K562 (cell line): ENCODE measurements at regions not wholly inside any gene's neighbourhood (a gene's known extent, or its start where the extent isn't known, plus 50 kb on each side); places are given as distances from the start of the nearest gene placed in this dataset.

Experiments used
- ATAC-seq: fragments of 200-7000 bp; cut with Tn5 transposase; 3 replicates; pipeline ENCODE4 v1.9.1; 2020; ENCODE audit warnings: moderate library complexity
- BruUV-seq: library from RNA; stranded (reverse); fragments of 400-500 nt; replicated peaks from 2 replicates; lab custom pipeline; 2021; lab: Mats Ljungman, UMichigan
- CTCF ChIA-PET: fragments of 300-600 bp; formaldehyde crosslinking; extraction: SDS; loops from one replicate; lab custom pipeline; 2021; ENCODE audit warnings: low intra/inter-chr PET ratio; lab: Yijun Ruan, JAX
- POLR2A ChIA-PET: fragments of 300-600, 350-650 bp; sonication (Branson Sonifier 250); formaldehyde crosslinking; extraction: SDS; loops from one replicate; lab custom pipeline; 2021; ENCODE audit warnings: antibody characterized with exemption, inconsistent platforms; lab: Yijun Ruan, JAX
- DNase-seq, 4 experiments: peaks; one replicate each; pipeline versions ENCODE4 v3.0.0 to v3.0.0-alpha.2; 2011 to 2018; ENCODE audit warnings: low spot score in 3 of 4, mixed read lengths in 3 of 4; ENCODE audit errors: extremely low read depth in 1 of 4
- FAIRE-seq: peaks from 2 replicates; lab custom pipeline; 2011; peaks lifted over from hg19 to GRCh38; lab: Jason Lieb, UNC
- H2AFZ ChIP-seq: 2 replicates; pipeline ENCODE4 v1.6.0; 2011; ENCODE audit warnings: low read depth, low read length, control low read depth, inconsistent platforms
- H3K27ac ChIP-seq: fragments of 200-600 bp; 3 replicates; pipeline ENCODE4 v1.8.0; 2011; ENCODE audit warnings: low read depth, mild to moderate bottlenecking, control low read depth, inconsistent platforms, low read length, moderate library complexity, mixed read lengths; ENCODE audit errors: extremely low read depth
- H3K27me3 ChIP-seq, 2 experiments: fragments of 300-600 bp in 1 of 2; 2 replicates in 1 of 2; 3 replicates in 1 of 2; pipeline versions ENCODE4 v1.6.0 to v1.8.0; 2011; ENCODE audit warnings: inconsistent platforms in 2 of 2, low read length in 2 of 2, mild to moderate bottlenecking in 1 of 2, mixed read lengths in 1 of 2, moderate library complexity in 1 of 2; ENCODE audit not compliant: control insufficient read depth in 2 of 2, insufficient read depth in 2 of 2
- H3K36me3 ChIP-seq: fragments of 300-600 bp; 3 replicates; pipeline ENCODE4 v1.8.0; 2011; ENCODE audit warnings: mild to moderate bottlenecking, low read length, inconsistent platforms; ENCODE audit not compliant: control insufficient read depth, insufficient read depth
- H3K4me1 ChIP-seq, 2 experiments: fragments of 200-600 bp in 1 of 2; replicated peaks in 1 of 2; 2 replicates in 1 of 2; 3 replicates in 1 of 2; pipeline versions ENCODE4 v1.5.1 to v1.8.0; 2011; ENCODE audit warnings: inconsistent platforms in 2 of 2, low read length in 2 of 2, mild to moderate bottlenecking in 1 of 2, mixed read lengths in 1 of 2, moderate library complexity in 1 of 2; ENCODE audit not compliant: control insufficient read depth in 2 of 2, insufficient read depth in 2 of 2
- H3K4me2 ChIP-seq: 2 replicates; pipeline ENCODE4 v1.6.1; 2011; ENCODE audit warnings: low read length, control low read depth, inconsistent platforms, mixed read lengths; ENCODE audit not compliant: insufficient read depth
- H3K4me3 ChIP-seq: fragments of 200-600 bp; sonication (generic), shearing (Covaris generic); 2 replicates; pipeline ENCODE4 v1.5.1; 2016; ENCODE audit warnings: control low read depth, inconsistent platforms
- H3K79me2 ChIP-seq: fragments of 200-600 bp; 3 replicates; pipeline ENCODE4 v1.8.0; 2011; ENCODE audit warnings: low read length, inconsistent platforms; ENCODE audit not compliant: control insufficient read depth, insufficient read depth
- H3K9ac ChIP-seq, 2 experiments: 2 replicates each; pipeline versions ENCODE4 v1.6.0 to v1.6.1; 2011; ENCODE audit warnings: low read depth in 2 of 2, low read length in 2 of 2, control low read depth in 1 of 2, inconsistent platforms in 1 of 2, mild to moderate bottlenecking in 1 of 2, mixed read lengths in 1 of 2; ENCODE audit not compliant: insufficient read depth in 1 of 2
- H3K9me1 ChIP-seq: one replicate; pipeline ENCODE4 v1.6.0; 2011; ENCODE audit warnings: inconsistent platforms, mild to moderate bottlenecking, low read length, moderate library complexity; ENCODE audit not compliant: control insufficient read depth, insufficient read depth
- H3K9me3 ChIP-seq: replicated peaks from 2 replicates; pipeline ENCODE4 v1.5.1; 2011; ENCODE audit warnings: low read depth, low read length, inconsistent platforms; ENCODE audit not compliant: control insufficient read depth, insufficient read depth
- H4K20me1 ChIP-seq: replicated peaks from 2 replicates; pipeline ENCODE4 v1.6.1; 2011; ENCODE audit warnings: low read length, inconsistent platforms, mixed read lengths; ENCODE audit not compliant: control insufficient read depth, insufficient read depth
- JUNB ChIP-seq: fragments of 450-650 bp; formaldehyde crosslinking; conservative IDR thresholded peaks from 2 replicates; pipeline ENCODE4 v1.4.0; 2020; ENCODE audit warnings: mild to moderate bottlenecking
- KDM2B ChIP-seq: fragments of 250-450 bp; sonication (Bioruptor Pico); IDR thresholded peaks from 2 replicates; pipeline ENCODE4 v1.8.0; 2021; ENCODE audit warnings: mild to moderate bottlenecking, moderate library complexity
- MECOM ChIP-seq: fragments of 250-450 bp; sonication (Bioruptor Pico); IDR thresholded peaks from 2 replicates; pipeline ENCODE4 v1.8.0; 2022; ENCODE audit warnings: inconsistent platforms
- NFE2 ChIP-seq: IDR thresholded peaks from 2 replicates; pipeline ENCODE4 v1.6.1; 2014; ENCODE audit warnings: antibody characterized with exemption, low read depth
- PTRF ChIP-seq: fragments of 450-650 bp; IDR thresholded peaks from 2 replicates; pipeline ENCODE4 v1.6.1; 2016; ENCODE audit warnings: mild to moderate bottlenecking, missing genetic modification characterization, missing compliant biosample characterization
- RBFOX2 ChIP-seq: fragments of 200-400 bp; formaldehyde crosslinking; IDR thresholded peaks from 2 replicates; pipeline ENCODE4 v1.6.1; 2017; ENCODE audit warnings: low read depth, mild to moderate bottlenecking, low read length, moderate library complexity
- SOX6 ChIP-seq: fragments of 450-650 bp; IDR thresholded peaks from 2 replicates; pipeline ENCODE4 v1.6.1; 2014; ENCODE audit warnings: mild to moderate bottlenecking
- SPI1 ChIP-seq: IDR thresholded peaks from 2 replicates; pipeline ENCODE4 v1.6.1; 2011; ENCODE audit warnings: low read depth, low read length, control low read depth, borderline replicate concordance
- TAF9B ChIP-seq: fragments of 450-650 bp; IDR thresholded peaks from 2 replicates; pipeline ENCODE4 v1.6.1; 2018; ENCODE audit warnings: mild to moderate bottlenecking; ENCODE audit not compliant: partially characterized antibody
- TBP ChIP-seq: optimal IDR thresholded peaks from 2 replicates; pipeline ENCODE3; 2011; ENCODE audit warnings: low read depth, low read length, improper control_type of control experiment
- TOE1 ChIP-seq, 2 experiments: fragments of 450-650 bp in 1 of 2; sonication (generic) in 1 of 2; formaldehyde crosslinking in 1 of 2; IDR thresholded peaks; 2 replicates each; pipeline versions ENCODE4 v1.7.1 to v1.8.0; 2016 to 2022; ENCODE audit warnings: borderline replicate concordance in 2 of 2, mild to moderate bottlenecking in 2 of 2, antibody characterized with exemption in 1 of 2, inconsistent platforms in 1 of 2, low read depth in 1 of 2, missing genetic modification reagents in 1 of 2, moderate library complexity in 1 of 2
- ZKSCAN1 ChIP-seq: fragments of 150-350 bp; IDR thresholded peaks from 2 replicates; pipeline ENCODE4 v1.6.1; 2016; ENCODE audit warnings: low read depth, low read length
- ZNF253 ChIP-seq: fragments of 250-450 bp; sonication (Bioruptor Pico); conservative IDR thresholded peaks from 2 replicates; pipeline ENCODE4 v1.6.1; 2021; ENCODE audit warnings: mild to moderate bottlenecking
- ZNF280B ChIP-seq: fragments of 250-450 bp; sonication (Bioruptor Pico); IDR thresholded peaks from 2 replicates; pipeline ENCODE4 v1.5.1; 2021; ENCODE audit warnings: mild to moderate bottlenecking
- ZNF311 ChIP-seq: fragments of 250-450 bp; sonication (Bioruptor Pico); IDR thresholded peaks from 2 replicates; pipeline ENCODE4 v1.4.0; 2020; ENCODE audit warnings: mild to moderate bottlenecking, moderate library complexity
- ZNF384 ChIP-seq: IDR thresholded peaks from 2 replicates; pipeline ENCODE4 v1.6.1; 2012; ENCODE audit warnings: low read depth, low read length, improper control_type of control experiment
- ZNF41 ChIP-seq: fragments of 250-450 bp; sonication (Bioruptor Pico); conservative IDR thresholded peaks from 2 replicates; pipeline ENCODE4 v1.4.0; 2020; ENCODE audit warnings: mild to moderate bottlenecking
- WGBS: fragments of 100-300 bp; shearing (Covaris generic); methylation state at CpG from one replicate; pipeline ENCODE4 v1.1.6; 2016; ENCODE audit warnings: low coverage, mixed read lengths; ENCODE audit not compliant: insufficient coverage; ENCODE audit errors: missing lambda C conversion rate; 5-methylcytosine and 5-hydroxymethylcytosine counted together
- in situ Hi-C: fragments of 300-500 bp; cut with MboI; formaldehyde crosslinking; loops from 4 replicates; pipeline ENCODE4 v1.15.0; 2018; ENCODE audit warnings: inconsistent platforms, mixed read lengths
- intact Hi-C: fragments of 100-400 bp; cut with micrococcal nuclease; formaldehyde crosslinking; loops from 2 replicates; pipeline ENCODE4 v1.14.2; 2022
- TF ChIP-seq, protein P1 (sequence below): sonication (generic); formaldehyde crosslinking; IDR thresholded peaks from 2 replicates; pipeline ENCODE4 v1.8.1; 2023; ENCODE audit warnings: mild to moderate bottlenecking, missing genetic modification reagents

- FAIRE-seq, result peak; percentile 26
- Histone ChIP-seq H3K4me3 (no peak overlapping the region), H3K36me3 (no peaks in the 10 kb centered on the region), H3K79me2 (no peaks in the 10 kb centered on the region), H3K9me1 (no peaks in the 10 kb centered on the region), H3K27me3 (peaks cover 7 to 48% of the 10 kb centered on the region in 2 experiments; a peak in 4 of 5 replicates), H3K9me3 (no peaks in the 10 kb centered on the region), H3K4me2 (no peak overlapping the region), H3K9ac (no peak overlapping the region), H3K27ac (no peak overlapping the region), H3K4me1 (peaks cover 5 to 13% of the 10 kb centered on the region in 2 experiments; a peak in 4 of 5 replicates), H2AFZ (no peak overlapping the region), H4K20me1 (peaks cover 1% of the 10 kb centered on the region; the same call in 1 of the 2 replicates)
- ChIA-PET CTCF (interaction anchor here (0.7 kb wide), 1 partner anchor 97 kb away, joined by 3 read pairs; no protein-coding TSS in a partner anchor), POLR2A (interaction anchor here (0.6 kb wide), 1 partner anchor 36 kb away, joined by 3 read pairs; no protein-coding TSS in a partner anchor)
- no TSS peak for BruUV-seq
- peak in 1 of 4 experiments; percentile 15 for DNase-seq
- TF ChIP-seq ZNF311 (no peak), MECOM (CRISPR knock-in tag) (no peak), ZKSCAN1 (no peak), SPI1 (no peak), TBP (no peak), PTRF (tag) (no peak), RBFOX2 (no peak), SOX6 (no peak), TOE1 (IDR thresholded peaks at IDR 0.05; ENCODE audit: borderline replicate concordance) (no peak), TOE1 (CRISPR knock-in tag; IDR thresholded peaks at IDR 0.05; ENCODE audit: borderline replicate concordance, low read depth) (no peak), ZNF253 (CRISPR knock-in tag) (no peak), JUNB (CRISPR knock-in tag) (no peak), ZNF384 (peak; percentile 81), NFE2 (peak; percentile 26; the same call in 1 of the 2 replicates), TAF9B (no peak), ZNF41 (CRISPR knock-in tag) (no peak), ZNF280B (CRISPR knock-in tag) (no peak), KDM2B (CRISPR knock-in tag) (no peak)
- TF ChIP-seq, protein P1, sequence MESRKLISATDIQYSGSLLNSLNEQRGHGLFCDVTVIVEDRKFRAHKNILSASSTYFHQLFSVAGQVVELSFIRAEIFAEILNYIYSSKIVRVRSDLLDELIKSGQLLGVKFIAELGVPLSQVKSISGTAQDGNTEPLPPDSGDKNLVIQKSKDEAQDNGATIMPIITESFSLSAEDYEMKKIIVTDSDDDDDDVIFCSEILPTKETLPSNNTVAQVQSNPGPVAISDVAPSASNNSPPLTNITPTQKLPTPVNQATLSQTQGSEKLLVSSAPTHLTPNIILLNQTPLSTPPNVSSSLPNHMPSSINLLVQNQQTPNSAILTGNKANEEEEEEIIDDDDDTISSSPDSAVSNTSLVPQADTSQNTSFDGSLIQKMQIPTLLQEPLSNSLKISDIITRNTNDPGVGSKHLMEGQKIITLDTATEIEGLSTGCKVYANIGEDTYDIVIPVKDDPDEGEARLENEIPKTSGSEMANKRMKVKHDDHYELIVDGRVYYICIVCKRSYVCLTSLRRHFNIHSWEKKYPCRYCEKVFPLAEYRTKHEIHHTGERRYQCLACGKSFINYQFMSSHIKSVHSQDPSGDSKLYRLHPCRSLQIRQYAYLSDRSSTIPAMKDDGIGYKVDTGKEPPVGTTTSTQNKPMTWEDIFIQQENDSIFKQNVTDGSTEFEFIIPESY (CRISPR knock-in tag), result no peak
- 10% methylated on average over 7 of the region's 7 CpGs for WGBS
- intact Hi-C loops (no loop called here), in situ Hi-C loops (no loop called here)
- ATAC-seq, result no peak
Measured at GRCh38 chr9:121559183-121559582, 59.5 kb upstream of the GGTA1 start.
